GM06990 (cell line): ENCODE measurements at regions not wholly inside any gene's neighbourhood (a gene's known extent, or its start where the extent isn't known, plus 50 kb on each side); places are given as distances from the start of the nearest gene placed in this dataset.

Experiments
- DNase-seq: peaks from one replicate; pipeline ENCODE4 v3.0.0-alpha.2; 2011; ENCODE audit not compliant: insufficient read length; ENCODE audit errors: extremely low read depth
- H3K27me3 ChIP-seq: replicated peaks from 2 replicates; pipeline ENCODE4 v1.6.0; 2011; ENCODE audit warnings: low read length; ENCODE audit not compliant: control insufficient read depth, insufficient read depth
- H3K36me3 ChIP-seq: 2 replicates; pipeline ENCODE4 v1.5.1; 2011; ENCODE audit warnings: low read length; ENCODE audit not compliant: control insufficient read depth, insufficient read depth
- H3K4me3 ChIP-seq: replicated peaks from 2 replicates; pipeline ENCODE4 v1.5.1; 2011; ENCODE audit warnings: low read depth, mild to moderate bottlenecking, control low read depth, low read length
- TF ChIP-seq, protein P1 (sequence below): IDR thresholded peaks from 2 replicates; pipeline ENCODE4 v1.5.1; 2011; ENCODE audit warnings: low read length, control low read depth, mild to moderate bottlenecking, inconsistent platforms; ENCODE audit not compliant: insufficient read depth, poor library complexity, severe bottlenecking

DNA sequence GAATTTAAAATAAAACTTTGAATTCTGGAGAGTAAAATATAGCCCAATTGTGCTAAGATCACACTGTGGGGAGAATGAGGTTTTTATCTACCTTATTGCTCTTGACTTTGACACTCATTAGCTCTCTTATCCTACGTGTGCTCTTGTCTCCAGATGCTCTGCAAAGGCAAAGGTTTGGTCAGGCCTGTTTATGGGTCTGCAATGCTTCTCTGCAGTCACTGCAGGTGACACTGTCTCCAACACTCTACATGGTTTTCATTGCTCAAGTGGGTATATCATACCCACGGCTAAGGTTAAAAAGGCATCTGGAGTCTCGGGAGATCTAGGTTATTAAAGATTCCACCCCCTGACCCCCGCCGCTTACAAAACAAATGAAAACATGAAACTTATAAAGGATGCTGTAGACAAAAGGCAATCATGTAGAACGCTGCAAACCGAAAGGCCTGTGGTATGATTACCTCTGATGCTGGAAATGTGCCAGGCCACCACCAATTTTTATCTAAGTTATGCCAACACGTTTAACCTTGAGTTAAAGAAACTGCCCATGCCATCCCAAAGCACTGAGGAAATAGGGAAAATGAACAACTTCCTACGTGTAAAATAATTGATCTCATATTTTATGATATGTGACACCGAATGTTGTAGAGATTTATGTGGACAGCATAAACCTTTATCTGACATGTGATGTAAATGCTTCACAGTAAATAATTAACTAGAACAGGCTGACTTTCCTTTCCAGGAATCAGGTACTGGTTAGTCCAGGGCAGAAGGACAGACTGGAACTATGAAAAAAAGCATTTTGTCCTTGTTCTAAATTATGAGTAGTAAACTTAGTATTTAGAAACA is 238.2 kb upstream of the NOX3 start:
- no peaks in the 10 kb centered on the region; the same call in 1 of the 2 replicates for H3K27me3 ChIP-seq
- H3K4me3 ChIP-seq: no peak overlapping the region
- H3K36me3 ChIP-seq: no peaks in the 10 kb centered on the region
- DNase-seq: no peak
- TF ChIP-seq, protein P1, sequence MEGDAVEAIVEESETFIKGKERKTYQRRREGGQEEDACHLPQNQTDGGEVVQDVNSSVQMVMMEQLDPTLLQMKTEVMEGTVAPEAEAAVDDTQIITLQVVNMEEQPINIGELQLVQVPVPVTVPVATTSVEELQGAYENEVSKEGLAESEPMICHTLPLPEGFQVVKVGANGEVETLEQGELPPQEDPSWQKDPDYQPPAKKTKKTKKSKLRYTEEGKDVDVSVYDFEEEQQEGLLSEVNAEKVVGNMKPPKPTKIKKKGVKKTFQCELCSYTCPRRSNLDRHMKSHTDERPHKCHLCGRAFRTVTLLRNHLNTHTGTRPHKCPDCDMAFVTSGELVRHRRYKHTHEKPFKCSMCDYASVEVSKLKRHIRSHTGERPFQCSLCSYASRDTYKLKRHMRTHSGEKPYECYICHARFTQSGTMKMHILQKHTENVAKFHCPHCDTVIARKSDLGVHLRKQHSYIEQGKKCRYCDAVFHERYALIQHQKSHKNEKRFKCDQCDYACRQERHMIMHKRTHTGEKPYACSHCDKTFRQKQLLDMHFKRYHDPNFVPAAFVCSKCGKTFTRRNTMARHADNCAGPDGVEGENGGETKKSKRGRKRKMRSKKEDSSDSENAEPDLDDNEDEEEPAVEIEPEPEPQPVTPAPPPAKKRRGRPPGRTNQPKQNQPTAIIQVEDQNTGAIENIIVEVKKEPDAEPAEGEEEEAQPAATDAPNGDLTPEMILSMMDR: no peak

DNA sequence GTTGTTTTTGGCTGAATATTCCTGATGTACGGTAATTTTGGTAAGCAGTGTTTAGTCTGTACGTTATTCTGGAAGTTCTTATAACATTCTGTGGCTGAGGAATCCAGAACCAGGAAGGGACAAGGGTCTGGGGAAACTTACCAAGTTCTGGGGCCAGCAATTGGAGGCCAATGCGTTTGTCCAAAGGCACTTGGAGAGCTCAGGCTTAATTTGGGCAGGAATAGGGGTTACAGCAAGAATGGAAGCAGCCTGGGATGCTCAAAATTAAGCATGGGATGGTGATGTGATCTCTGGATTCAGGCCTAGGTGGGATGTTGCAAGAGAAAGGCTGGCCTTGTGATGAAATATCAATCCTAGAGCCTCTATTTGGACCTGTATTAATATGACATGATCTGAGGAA is 235.2 kb upstream of the NOX3 start:
- H3K4me3 ChIP-seq: no peak overlapping the region
- TF ChIP-seq, protein P1: no peak
- H3K27me3 ChIP-seq: no peaks in the 10 kb centered on the region; the same call in 1 of the 2 replicates
- no peak for DNase-seq
- no peaks in the 10 kb centered on the region for H3K36me3 ChIP-seq

DNA sequence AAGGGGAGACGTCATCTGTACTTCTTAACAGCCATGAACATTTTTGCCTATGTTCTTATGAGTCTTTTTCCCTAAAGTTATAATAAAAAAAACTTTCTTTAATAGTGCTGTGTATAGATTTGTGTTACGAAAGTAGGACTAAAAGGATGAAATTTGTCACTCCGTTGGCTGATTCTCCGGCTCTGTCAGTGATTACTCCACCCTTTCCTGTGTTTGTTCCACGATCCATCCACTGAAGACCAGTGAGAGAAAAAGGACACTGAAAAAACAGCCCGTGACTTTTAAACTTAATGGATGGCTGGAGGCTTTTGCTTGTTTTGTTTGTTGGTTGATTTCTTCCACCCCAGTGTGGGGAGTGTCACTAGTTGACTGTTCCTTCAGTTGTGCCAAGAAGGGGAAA is 232.0 kb upstream of the NOX3 start:
- no peak for DNase-seq
- Histone ChIP-seq H3K36me3 (no peaks in the 10 kb centered on the region), H3K27me3 (no peaks in the 10 kb centered on the region; the same call in none of the 2 replicates), H3K4me3 (no peak overlapping the region)
- TF ChIP-seq, protein P1: no peak

DNA sequence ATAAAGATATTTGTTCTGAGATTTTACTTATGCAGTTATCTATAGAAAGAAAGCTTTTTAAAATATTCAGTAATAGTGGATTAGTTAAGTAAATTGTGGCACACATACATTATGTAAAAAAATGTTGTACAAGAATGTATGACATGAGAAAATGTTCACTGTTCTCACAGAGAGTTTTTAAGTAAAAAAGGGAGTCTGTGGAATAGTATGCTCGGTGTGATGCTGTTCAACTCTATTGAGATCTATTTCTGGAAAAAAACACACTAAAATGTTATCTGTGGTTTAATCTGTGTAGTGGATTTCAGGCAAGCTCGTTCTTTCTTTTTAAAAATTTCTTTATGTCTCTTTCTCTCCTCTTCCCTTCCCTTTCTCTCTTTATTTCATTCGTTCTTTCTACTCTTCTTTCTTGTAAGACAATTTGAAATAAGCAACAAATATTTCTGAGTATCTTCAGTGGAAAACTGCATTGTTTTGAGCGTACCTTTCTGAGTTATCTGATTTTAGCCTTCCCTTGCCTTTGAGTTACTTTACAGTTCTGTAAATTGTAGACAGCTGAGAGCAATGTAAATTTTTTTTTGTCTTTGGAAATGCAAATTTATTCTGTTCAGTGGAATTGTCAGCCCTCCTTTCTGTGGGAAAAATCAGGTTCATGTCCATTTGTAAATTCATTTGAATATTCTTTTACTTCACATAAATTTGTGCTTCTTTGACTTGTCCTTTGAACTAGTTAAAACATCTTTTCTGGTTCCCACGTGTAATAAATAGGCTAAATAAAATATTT is 229.0 kb upstream of the NOX3 start:
- Histone ChIP-seq H3K36me3 (no peaks in the 10 kb centered on the region), H3K4me3 (no peak overlapping the region), H3K27me3 (no peaks in the 10 kb centered on the region; the same call in 1 of the 2 replicates)
- DNase-seq: no peak
- TF ChIP-seq, protein P1: no peak

DNA sequence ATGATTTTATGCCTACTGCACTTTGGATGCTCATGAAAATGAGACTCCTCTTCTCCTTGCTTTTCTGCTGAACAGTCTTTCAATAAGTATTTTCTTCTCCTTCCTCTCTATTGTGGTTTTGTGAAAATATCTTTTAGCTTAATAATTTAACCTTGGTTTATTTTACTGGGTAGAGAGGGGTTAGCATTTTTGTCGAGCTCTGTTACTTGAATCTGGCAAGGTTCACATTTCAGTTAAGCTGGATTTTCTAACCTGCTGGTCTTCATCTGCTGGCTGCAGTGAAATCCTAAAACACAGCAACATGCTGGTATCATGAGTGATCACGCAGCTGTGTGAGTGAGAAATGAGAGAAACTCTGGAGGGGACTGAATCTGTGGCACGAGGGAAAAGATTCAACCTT is 222.7 kb upstream of the NOX3 start:
- H3K36me3 ChIP-seq: no peaks in the 10 kb centered on the region
- TF ChIP-seq, protein P1: no peak
- H3K4me3 ChIP-seq: no peak overlapping the region
- H3K27me3 ChIP-seq: no peaks in the 10 kb centered on the region; the same call in none of the 2 replicates
- DNase-seq: no peak
